A549 (cell line): ENCODE measurements at regions not wholly inside any gene's neighbourhood (a gene's known extent, or its start where the extent isn't known, plus 50 kb on each side); places are given as distances from the start of the nearest gene placed in this dataset.

ENCODE experiments used
- CEBPB ChIP-seq, 2 experiments: fragments of >200 bp in 1 of 2; sonication (Bioruptor Twin) in 1 of 2; formaldehyde crosslinking in 1 of 2; IDR thresholded peaks; 2 replicates each; pipeline ENCODE4 v1.6.1; 2012 to 2016
- CTCF ChIP-seq: fragments of >200 bp; sonication (Bioruptor Twin); formaldehyde crosslinking; IDR thresholded peaks from 3 replicates; pipeline ENCODE4 v1.5.1; 2016
- EP300 ChIP-seq, 2 experiments: fragments of >200 bp; sonication (Bioruptor Twin); formaldehyde crosslinking; IDR thresholded peaks; 2 replicates in 1 of 2; 3 replicates in 1 of 2; pipeline ENCODE4 v1.6.1; 2016 to 2017
- JUN ChIP-seq, 2 experiments: fragments of >200 bp; sonication (Bioruptor Twin); formaldehyde crosslinking; IDR thresholded peaks; 2 replicates in 1 of 2; 3 replicates in 1 of 2; pipeline ENCODE4 v1.6.1; 2016 to 2017
- MAZ ChIP-seq: fragments of 150-350 bp; IDR thresholded peaks from 2 replicates; pipeline ENCODE4 v1.6.1; 2014; ENCODE audit warnings: antibody characterized with exemption, low read depth, low read length, borderline replicate concordance
- NPAS2 ChIP-seq: fragments of 250-450 bp; sonication (Bioruptor Pico); IDR thresholded peaks from 2 replicates; pipeline ENCODE4 v1.8.0; 2022; ENCODE audit warnings: mild to moderate bottlenecking, moderate library complexity, borderline replicate concordance
- PBX3 ChIP-seq: IDR thresholded peaks from 2 replicates; pipeline ENCODE4 v1.6.1; 2012
- POLR2A ChIP-seq: IDR thresholded peaks from 2 replicates; pipeline ENCODE4 v1.6.1; 2012; ENCODE audit warnings: mild to moderate bottlenecking, low read length
- RNF2 ChIP-seq: fragments of 200-600 bp; sonication (generic); IDR thresholded peaks from 2 replicates; pipeline ENCODE4 v1.6.1; 2016; ENCODE audit warnings: low read depth, mild to moderate bottlenecking, antibody characterized with exemption, moderate library complexity, borderline replicate concordance

GRCh38 chr1:81142099-81142826 lies 658.5 kb upstream of the ADGRL2 start:
- TF ChIP-seq EP300 (IDR thresholded peaks at IDR 0.05) (no peak), CTCF (no peak), MAZ (no peak), CEBPB (IDR thresholded peaks at IDR 0.05) (no peak), POLR2A (no peak), RNF2 (no peak), JUN (IDR thresholded peaks at IDR 0.05) (no peak), PBX3 (no peak), NPAS2 (CRISPR knock-in tag) (no peak)
